BLaER1 treated with 17β-estradiol and CSF1 and Interleukin-3, amounts not matched to agents 10 nM and 100 nM (cell line): ENCODE measurements at regions not wholly inside any gene's neighbourhood (a gene's known extent, or its start where the extent isn't known, plus 50 kb on each side); places are given as distances from the start of the nearest gene placed in this dataset.

Experiments used
- H3K27ac ChIP-seq, 11 experiments: shearing (Covaris generic); formaldehyde crosslinking; 2 replicates each; pipeline ENCODE4 v1.8.1; 2022
- H3K27me3 ChIP-seq, 11 experiments: shearing (Covaris generic); formaldehyde crosslinking; 2 replicates each; pipeline ENCODE4 v1.8.1; 2022
- H3K36me3 ChIP-seq, 11 experiments: shearing (Covaris generic); formaldehyde crosslinking; 2 replicates each; pipeline ENCODE4 v1.8.1; 2022
- H3K4me1 ChIP-seq, 10 experiments: shearing (Covaris generic); formaldehyde crosslinking; 2 replicates each; pipeline ENCODE4 v1.8.1; 2022
- H3K4me2 ChIP-seq, 11 experiments: shearing (Covaris generic); formaldehyde crosslinking; 2 replicates each; pipeline ENCODE4 v1.8.1; 2022
- H3K4me3 ChIP-seq, 10 experiments: shearing (Covaris generic); formaldehyde crosslinking; 2 replicates each; pipeline ENCODE4 v1.8.1; 2022
- H3K9ac ChIP-seq, 11 experiments: shearing (Covaris generic); formaldehyde crosslinking; 2 replicates each; pipeline ENCODE4 v1.8.1; 2022
- H3K9me3 ChIP-seq, 11 experiments: shearing (Covaris generic); formaldehyde crosslinking; replicated peaks in 1 of 11; 2 replicates each; pipeline ENCODE4 v1.8.1; 2022
- H4K20me1 ChIP-seq, 11 experiments: shearing (Covaris generic); formaldehyde crosslinking; 2 replicates each; pipeline ENCODE4 v1.8.1; 2022
- Cebpa-rat ChIP-seq, 11 experiments: shearing (Covaris generic); IDR thresholded peaks; 2 replicates each; pipeline ENCODE4 v1.8.1; 2022

GRCh38 chr6:130516604-130517003, 150.8 kb downstream of the TMEM200A start:
- Histone ChIP-seq H3K4me1 (peaks cover 26 to 51% (median 42%) of the 10 kb centered on the region in 10 experiments), H4K20me1 (no peaks in the 10 kb centered on the region), H3K36me3 (no peaks in the 10 kb centered on the region), H3K27me3 (no peaks in the 10 kb centered on the region), H3K4me3 (no peak overlapping the region), H3K9ac (no peak overlapping the region), H3K27ac (no peak overlapping the region), H3K4me2 (no peak overlapping the region), H3K9me3 (peaks cover 0 to 40% (median 17%) of the 10 kb centered on the region in 11 experiments; a peak in 18 of 22 replicates)
- TF ChIP-seq Cebpa-rat (IDR thresholded peaks at IDR 0.05), result no peak

- Histone ChIP-seq H3K36me3 (no peaks in the 10 kb centered on the region), H3K9me3 (peaks cover 7 to 49% (median 26%) of the 10 kb centered on the region in 11 experiments; a peak in 20 of 22 replicates), H3K4me3 (no peak overlapping the region), H3K4me2 (peak overlapping the region in 2 of 11 experiments; percentile 3 to 20; a peak in 1 of 22 replicates), H3K9ac (no peak overlapping the region), H3K27ac (no peak overlapping the region), H3K4me1 (peaks cover 26 to 49% (median 39%) of the 10 kb centered on the region in 10 experiments), H4K20me1 (no peaks in the 10 kb centered on the region), H3K27me3 (no peaks in the 10 kb centered on the region)
- TF ChIP-seq Cebpa-rat (IDR thresholded peaks at IDR 0.05), result no peak
Observed at GRCh38 chr6:130517444-130517931, 151.7 kb downstream of the TMEM200A start.

GRCh38 chr6:130518588-130518987, 152.8 kb downstream of the TMEM200A start:
- H3K4me2 ChIP-seq, result peak overlapping the region in 8 of 11 experiments; percentile 1 to 40 (median 22); a peak in 8 of 22 replicates
- no peak overlapping the region for H3K4me3 ChIP-seq
- peaks cover 7 to 54% (median 34%) of the 10 kb centered on the region in 11 experiments; a peak in 20 of 22 replicates for H3K9me3 ChIP-seq
- H3K36me3 ChIP-seq, result no peaks in the 10 kb centered on the region
- no peak for TF ChIP-seq Cebpa-rat (IDR thresholded peaks at IDR 0.05)
- no peak overlapping the region for H3K9ac ChIP-seq
- no peaks in the 10 kb centered on the region for H3K27me3 ChIP-seq
- no peaks in the 10 kb centered on the region for H4K20me1 ChIP-seq
- H3K27ac ChIP-seq, result 0 out of 22 replicates have a peak overlapping the region, but pooled peaks of 1 of the 11 experiments have one; percentile 9
- peaks cover 20 to 40% (median 34%) of the 10 kb centered on the region in 10 experiments for H3K4me1 ChIP-seq

DNA sequence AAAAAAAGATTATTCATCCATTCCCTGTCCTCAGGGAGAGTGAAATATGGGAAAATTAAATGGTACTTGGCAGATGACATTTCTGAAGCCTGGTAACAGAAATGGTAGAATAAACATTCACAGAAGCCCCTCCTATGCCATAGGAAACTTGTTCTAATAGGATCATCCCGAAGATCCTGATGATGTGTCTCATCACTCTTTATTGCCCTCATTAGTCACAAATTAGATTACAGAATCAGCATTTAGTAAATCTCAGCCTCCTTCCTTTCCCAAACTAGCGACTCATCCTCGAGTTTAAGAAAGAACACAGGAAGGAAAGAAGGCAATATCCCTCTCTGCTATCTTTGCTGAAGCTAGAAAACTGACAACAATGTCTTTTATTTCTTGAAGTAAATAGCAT, 154.4 kb downstream of the TMEM200A start:
- Histone ChIP-seq H3K27ac (no peak overlapping the region), H3K4me1 (peaks cover 23 to 40% (median 33%) of the 10 kb centered on the region in 10 experiments), H3K9me3 (peaks cover 7 to 49% (median 34%) of the 10 kb centered on the region in 11 experiments; a peak in 20 of 22 replicates), H3K36me3 (no peaks in the 10 kb centered on the region), H3K4me3 (no peak overlapping the region), H3K27me3 (no peaks in the 10 kb centered on the region), H3K4me2 (peak overlapping the region in 9 of 11 experiments; percentile 9 to 59 (median 41); a peak in 15 of 22 replicates), H3K9ac (no peak overlapping the region), H4K20me1 (no peaks in the 10 kb centered on the region)
- TF ChIP-seq Cebpa-rat (IDR thresholded peaks at IDR 0.05), result no peak

GRCh38 chr6:130520801-130521200, 155.0 kb downstream of the TMEM200A start:
- Histone ChIP-seq H3K4me3 (no peak overlapping the region), H3K36me3 (no peaks in the 10 kb centered on the region), H3K27ac (no peak overlapping the region), H3K4me2 (peak overlapping the region; percentile 9 to 59 (median 41); a peak in 19 of 22 replicates), H4K20me1 (no peaks in the 10 kb centered on the region), H3K9ac (no peak overlapping the region), H3K4me1 (peaks cover 29 to 45% (median 37%) of the 10 kb centered on the region in 10 experiments), H3K27me3 (no peaks in the 10 kb centered on the region), H3K9me3 (peaks cover 7 to 43% (median 31%) of the 10 kb centered on the region in 11 experiments; a peak in 20 of 22 replicates)
- no peak for TF ChIP-seq Cebpa-rat (IDR thresholded peaks at IDR 0.05)

- Histone ChIP-seq H3K4me1 (peaks cover 43 to 58% (median 51%) of the 10 kb centered on the region in 10 experiments), H3K9me3 (peaks cover 11 to 45% (median 29%) of the 10 kb centered on the region in 11 experiments; a peak in 18 of 22 replicates), H3K4me2 (peak overlapping the region; percentile 72 to 87 (median 78)), H3K27me3 (no peaks in the 10 kb centered on the region), H3K9ac (peak overlapping the region in 7 of 11 experiments; percentile 7 to 74 (median 34); a peak in 8 of 22 replicates), H3K4me3 (no peak overlapping the region), H4K20me1 (no peaks in the 10 kb centered on the region), H3K27ac (peak overlapping the region in 10 of 11 experiments; percentile 51 to 91 (median 57); a peak in 21 of 22 replicates), H3K36me3 (no peaks in the 10 kb centered on the region)
- no peak for TF ChIP-seq Cebpa-rat (IDR thresholded peaks at IDR 0.05)
Observed at GRCh38 chr6:130524552-130524951, 158.7 kb downstream of the TMEM200A start.

- Histone ChIP-seq H3K27ac (peak overlapping the region in 10 of 11 experiments; percentile 51 to 91 (median 57); a peak in 20 of 22 replicates), H3K4me3 (no peak overlapping the region; a peak in 1 of 20 replicates), H3K36me3 (no peaks in the 10 kb centered on the region), H3K27me3 (no peaks in the 10 kb centered on the region), H3K9me3 (peaks cover 11 to 48% (median 29%) of the 10 kb centered on the region in 11 experiments; a peak in 18 of 22 replicates), H4K20me1 (no peaks in the 10 kb centered on the region), H3K4me2 (peak overlapping the region; percentile 72 to 87 (median 78); a peak in 21 of 22 replicates), H3K4me1 (peaks cover 45 to 62% (median 55%) of the 10 kb centered on the region in 10 experiments), H3K9ac (peak overlapping the region in 5 of 11 experiments; percentile 7 to 74 (median 34); a peak in 6 of 22 replicates)
- TF ChIP-seq Cebpa-rat (IDR thresholded peaks at IDR 0.05), result 0 out of 22 replicates have a peak, but pooled peaks of 1 of the 11 experiments have one; percentile 11
Observed at GRCh38 chr6:130525408-130525807, 159.6 kb downstream of the TMEM200A start.

DNA sequence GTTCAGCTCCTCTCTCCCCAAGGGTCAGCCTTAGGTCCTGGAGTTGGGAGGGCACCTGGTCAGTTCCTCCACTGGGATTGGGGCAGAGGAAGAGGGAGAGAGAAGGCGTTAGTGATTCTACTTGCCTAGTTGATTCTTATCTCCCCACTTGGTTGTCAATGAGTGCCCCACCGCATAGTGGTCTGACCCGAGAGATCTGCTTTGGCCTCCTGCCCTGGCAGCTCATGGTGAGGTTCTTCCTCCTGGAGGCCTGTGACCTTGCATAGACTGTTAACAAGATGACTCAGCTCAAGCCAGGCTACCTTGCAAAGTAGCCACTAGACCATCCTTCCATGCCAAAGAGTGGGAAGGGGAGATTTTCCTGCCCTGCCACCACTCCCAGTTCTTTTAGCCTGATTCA, 160.6 kb downstream of the TMEM200A start:
- TF ChIP-seq Cebpa-rat (IDR thresholded peaks at IDR 0.05), result no peak
- peak overlapping the region in 6 of 11 experiments; percentile 29 to 91 (median 76); a peak in 10 of 22 replicates for H3K27ac ChIP-seq
- H3K36me3 ChIP-seq, result no peaks in the 10 kb centered on the region
- 0 out of 22 replicates have a peak overlapping the region, but pooled peaks of 1 of the 11 experiments have one; percentile 35 for H3K9ac ChIP-seq
- H4K20me1 ChIP-seq, result no peaks in the 10 kb centered on the region
- peak overlapping the region in 1 of 10 experiments; percentile 35; a peak in 1 of 20 replicates for H3K4me3 ChIP-seq
- H3K4me1 ChIP-seq, result peaks cover 40 to 59% (median 50%) of the 10 kb centered on the region in 10 experiments
- H3K27me3 ChIP-seq, result no peaks in the 10 kb centered on the region
- H3K9me3 ChIP-seq, result peaks cover 11 to 42% (median 22%) of the 10 kb centered on the region in 11 experiments; a peak in 18 of 22 replicates
- H3K4me2 ChIP-seq, result peak overlapping the region; percentile 72 to 87 (median 78)

DNA sequence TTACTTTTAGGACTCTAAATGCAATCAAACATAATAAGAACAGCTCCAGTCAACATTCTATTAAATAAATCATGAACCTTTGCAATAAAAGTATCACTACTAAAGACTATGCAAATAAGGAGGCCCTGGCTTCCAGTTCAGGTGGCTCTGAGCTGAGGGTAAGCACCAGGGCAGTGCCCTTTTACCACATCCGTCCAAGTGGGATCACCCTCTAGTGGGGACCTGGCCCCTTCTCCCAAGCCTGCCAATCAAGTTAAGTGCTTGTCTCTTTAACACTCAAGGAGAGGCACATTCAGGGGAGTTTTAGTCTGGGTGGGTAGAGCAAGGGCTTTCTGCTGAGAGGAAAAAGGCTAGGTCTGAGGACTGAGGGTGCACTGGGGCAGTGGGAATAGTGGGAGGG, 161.4 kb downstream of the TMEM200A start:
- Histone ChIP-seq H3K27ac (peak overlapping the region in 1 of 11 experiments; percentile 91; a peak in 1 of 22 replicates), H3K4me3 (no peak overlapping the region), H3K36me3 (no peaks in the 10 kb centered on the region), H3K9me3 (peaks cover 6 to 35% (median 16%) of the 10 kb centered on the region in 11 experiments; a peak in 15 of 22 replicates), H3K27me3 (no peaks in the 10 kb centered on the region), H3K9ac (no peak overlapping the region), H3K4me1 (peaks cover 40 to 59% (median 50%) of the 10 kb centered on the region in 10 experiments), H3K4me2 (0 out of 22 replicates have a peak overlapping the region, but pooled peaks of 1 of the 11 experiments have one; percentile 82), H4K20me1 (no peaks in the 10 kb centered on the region)
- no peak for TF ChIP-seq Cebpa-rat (IDR thresholded peaks at IDR 0.05)
